ENCODE measurements at regions not wholly inside any gene's neighbourhood (a gene's known extent, or its start where the extent isn't known, plus 50 kb on each side); places are given as distances from the start of the nearest gene placed in this dataset.

GRCh38 chr6:117206944-117207687, 58.2 kb upstream of the VGLL2 start:
- TF ChIP-seq CTCF (IDR thresholded peaks at IDR 0.05; ENCODE audit: low read length), result no peak
- no peak for TF ChIP-seq EZH2 (IDR thresholded peaks at IDR 0.05; ENCODE audit: borderline replicate concordance, low read length)
